GM23338 (cell line): ENCODE measurements at regions not wholly inside any gene's neighbourhood (a gene's known extent, or its start where the extent isn't known, plus 50 kb on each side); places are given as distances from the start of the nearest gene placed in this dataset.

Experiments used
- ATAC-seq: fragments of 200-7000 bp; cut with Tn5 transposase; 3 replicates; pipeline ENCODE4 v1.9.1; 2020
- DNase-seq: peaks from one replicate; pipeline ENCODE4 v3.0.0-alpha.2; 2015; ENCODE audit warnings: low spot score
- H2AFZ ChIP-seq: fragments of 200-600 bp; sonication (generic); 2 replicates; pipeline ENCODE4 v1.8.0; 2016; ENCODE audit warnings: antibody characterized with exemption, mild to moderate bottlenecking, moderate library complexity
- H3F3A ChIP-seq: fragments of 200-600 bp; sonication (generic); replicated peaks from 2 replicates; pipeline ENCODE4 v1.8.0; 2017; ENCODE audit warnings: antibody characterized with exemption, mixed run types, low read depth
- H3K27ac ChIP-seq: fragments of 200-600 bp; sonication (generic); 2 replicates; pipeline ENCODE4 v1.6.1; 2016; ENCODE audit warnings: low read depth
- H3K27me3 ChIP-seq: fragments of 200-600 bp; sonication (generic); 2 replicates; pipeline ENCODE4 v1.8.0; 2016; ENCODE audit warnings: mild to moderate bottlenecking, mixed run types, moderate library complexity; ENCODE audit not compliant: insufficient read depth
- H3K36me3 ChIP-seq: fragments of 200-600 bp; sonication (generic); 2 replicates; pipeline ENCODE4 v1.8.0; 2016; ENCODE audit warnings: mild to moderate bottlenecking; ENCODE audit not compliant: insufficient read depth
- H3K4me1 ChIP-seq: fragments of 200-600 bp; sonication (generic); 2 replicates; pipeline ENCODE4 v1.8.0; 2016; ENCODE audit warnings: mild to moderate bottlenecking, moderate library complexity; ENCODE audit not compliant: insufficient read depth
- H3K4me2 ChIP-seq: fragments of 200-600 bp; sonication (generic); 2 replicates; pipeline ENCODE4 v1.7.1; 2017; ENCODE audit warnings: mixed run types
- H3K4me3 ChIP-seq: fragments of 200-600 bp; sonication (generic); 2 replicates; pipeline ENCODE4 v1.6.1; 2016; ENCODE audit warnings: mixed run types
- H3K79me2 ChIP-seq: fragments of 200-600 bp; sonication (generic); replicated peaks from 2 replicates; pipeline ENCODE4 v1.8.0; 2017; ENCODE audit warnings: mild to moderate bottlenecking; ENCODE audit not compliant: insufficient read depth
- H3K9me2 ChIP-seq: fragments of 200-600 bp; sonication (generic); 2 replicates; pipeline ENCODE4 v1.8.0; 2017; ENCODE audit not compliant: insufficient read depth
- H4K20me1 ChIP-seq: fragments of 200-600 bp; sonication (generic); replicated peaks from 2 replicates; pipeline ENCODE4 v1.8.0; 2017; ENCODE audit warnings: mild to moderate bottlenecking; ENCODE audit not compliant: insufficient read depth
- H3K27ac Mint-ChIP-seq: 2 replicates; pipeline ENCODE4 v1.8.0; 2020; ENCODE audit warnings: inconsistent platforms, mild to moderate bottlenecking, moderate library complexity, mixed read lengths
- H3K27me3 Mint-ChIP-seq: 3 replicates; pipeline ENCODE4 v1.8.0; 2022; ENCODE audit warnings: low read depth, mild to moderate bottlenecking, moderate library complexity, mixed read lengths, inconsistent platforms; ENCODE audit not compliant: insufficient read depth, poor library complexity
- H3K36me3 Mint-ChIP-seq: 3 replicates; pipeline ENCODE4 v1.8.0; 2021; ENCODE audit warnings: low read depth, mild to moderate bottlenecking, inconsistent platforms, moderate library complexity, mixed read lengths
- H3K4me1 Mint-ChIP-seq: 3 replicates; pipeline ENCODE4 v1.8.0; 2020; ENCODE audit warnings: mild to moderate bottlenecking, inconsistent platforms, mixed read lengths
- H3K4me3 Mint-ChIP-seq: 3 replicates; pipeline ENCODE4 v1.8.0; 2021; ENCODE audit warnings: moderate library complexity, mild to moderate bottlenecking, inconsistent platforms, mixed read lengths
- H3K9me3 Mint-ChIP-seq: 3 replicates; pipeline ENCODE4 v1.8.0; 2020; ENCODE audit warnings: moderate library complexity, mild to moderate bottlenecking, inconsistent platforms, mixed read lengths
- CREB1 ChIP-seq: fragments of 250-450 bp; sonication (Bioruptor Pico); IDR thresholded peaks from 2 replicates; pipeline ENCODE4 v1.5.0; 2020; ENCODE audit warnings: low read depth, mild to moderate bottlenecking, moderate library complexity
- EZH2 ChIP-seq: fragments of 200-600 bp; sonication (generic); IDR thresholded peaks from one replicate; pipeline ENCODE4 v1.8.0; 2017; ENCODE audit warnings: antibody characterized with exemption, mild to moderate bottlenecking, low read depth; ENCODE audit not compliant: unreplicated experiment
- EZH2phosphoT487 ChIP-seq: fragments of 200-600 bp; sonication (generic); IDR thresholded peaks from one replicate; pipeline ENCODE4 v1.8.1; 2018; ENCODE audit warnings: antibody characterized with exemption; ENCODE audit not compliant: unreplicated experiment
- JUNB ChIP-seq: IDR thresholded peaks from one replicate; pipeline ENCODE4 v1.6.1; 2016; ENCODE audit warnings: antibody characterized with exemption; ENCODE audit not compliant: unreplicated experiment
- NANOG ChIP-seq: IDR thresholded peaks from 2 replicates; pipeline ENCODE4 v1.6.1; 2016; ENCODE audit warnings: antibody characterized with exemption, borderline replicate concordance
- POLR2AphosphoS5 ChIP-seq: IDR thresholded peaks from 2 replicates; pipeline ENCODE4 v1.6.1; 2016; ENCODE audit warnings: antibody characterized with exemption, low read depth
- STAT1 ChIP-seq: IDR thresholded peaks from one replicate; pipeline ENCODE4 v1.6.1; 2016; ENCODE audit warnings: antibody characterized with exemption; ENCODE audit not compliant: unreplicated experiment
- ZNF114 ChIP-seq: fragments of 250-450 bp; sonication (Bioruptor Pico); IDR thresholded peaks from 2 replicates; pipeline ENCODE4 v1.5.0; 2020; ENCODE audit warnings: mild to moderate bottlenecking, moderate library complexity
- ZNF331 ChIP-seq: fragments of 250-450 bp; sonication (Bioruptor Pico); IDR thresholded peaks from 2 replicates; pipeline ENCODE4 v1.5.0; 2020; ENCODE audit warnings: low read depth, mild to moderate bottlenecking, moderate library complexity
- TF ChIP-seq, protein P1 (sequence below), 2 experiments: fragments of 200-600 bp in 1 of 2; sonication (generic) in 1 of 2; conservative IDR thresholded peaks; 2 replicates each; pipeline versions ENCODE4 v1.5.1 to v1.6.1; 2016 to 2017; ENCODE audit warnings: antibody characterized with exemption in 2 of 2, low read depth in 2 of 2, mild to moderate bottlenecking in 2 of 2, moderate library complexity in 1 of 2
- TF ChIP-seq, protein P2 (sequence below): IDR thresholded peaks from 2 replicates; pipeline ENCODE4 v1.6.1; 2016; ENCODE audit warnings: antibody characterized with exemption
- TF ChIP-seq, protein P3 (sequence below): IDR thresholded peaks from one replicate; pipeline ENCODE4 v1.6.1; 2018; ENCODE audit warnings: antibody characterized with exemption; ENCODE audit not compliant: unreplicated experiment
- TF ChIP-seq, protein P4 (sequence below): fragments of 250-450 bp; sonication (Bioruptor Pico); IDR thresholded peaks from 2 replicates; pipeline ENCODE4 v1.5.0; 2020; ENCODE audit warnings: mild to moderate bottlenecking, moderate library complexity

DNA sequence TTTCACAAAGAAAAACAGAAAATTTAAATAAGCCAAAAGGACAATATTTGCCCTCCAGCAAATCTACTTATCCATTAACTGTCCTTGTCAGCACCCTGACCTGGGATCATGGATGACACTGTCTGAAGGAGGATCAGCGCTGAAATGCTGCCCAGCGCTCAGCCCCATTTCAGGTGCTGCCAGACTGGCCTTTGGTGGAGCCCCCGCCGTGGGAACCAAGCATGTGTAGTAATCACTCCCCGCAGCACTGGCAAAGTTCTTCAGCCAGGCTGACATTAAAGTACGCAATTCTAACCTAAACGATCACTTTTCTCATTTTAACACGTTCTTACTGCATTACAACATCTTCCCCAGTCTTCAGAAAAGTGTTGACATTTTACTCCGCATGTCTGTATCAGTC lies 108.6 kb upstream of the GPC1 start:
- H3K79me2 ChIP-seq = no peaks in the 10 kb centered on the region
- no peak for ATAC-seq
- TF ChIP-seq JUNB (no peak), ZNF331 (CRISPR knock-in tag) (no peak), STAT1 (no peak), NANOG (no peak), POLR2AphosphoS5 (no peak), CREB1 (CRISPR knock-in tag) (no peak), EZH2phosphoT487 (no peak), ZNF114 (CRISPR knock-in tag) (no peak), EZH2 (no peak)
- TF ChIP-seq, protein P1, sequence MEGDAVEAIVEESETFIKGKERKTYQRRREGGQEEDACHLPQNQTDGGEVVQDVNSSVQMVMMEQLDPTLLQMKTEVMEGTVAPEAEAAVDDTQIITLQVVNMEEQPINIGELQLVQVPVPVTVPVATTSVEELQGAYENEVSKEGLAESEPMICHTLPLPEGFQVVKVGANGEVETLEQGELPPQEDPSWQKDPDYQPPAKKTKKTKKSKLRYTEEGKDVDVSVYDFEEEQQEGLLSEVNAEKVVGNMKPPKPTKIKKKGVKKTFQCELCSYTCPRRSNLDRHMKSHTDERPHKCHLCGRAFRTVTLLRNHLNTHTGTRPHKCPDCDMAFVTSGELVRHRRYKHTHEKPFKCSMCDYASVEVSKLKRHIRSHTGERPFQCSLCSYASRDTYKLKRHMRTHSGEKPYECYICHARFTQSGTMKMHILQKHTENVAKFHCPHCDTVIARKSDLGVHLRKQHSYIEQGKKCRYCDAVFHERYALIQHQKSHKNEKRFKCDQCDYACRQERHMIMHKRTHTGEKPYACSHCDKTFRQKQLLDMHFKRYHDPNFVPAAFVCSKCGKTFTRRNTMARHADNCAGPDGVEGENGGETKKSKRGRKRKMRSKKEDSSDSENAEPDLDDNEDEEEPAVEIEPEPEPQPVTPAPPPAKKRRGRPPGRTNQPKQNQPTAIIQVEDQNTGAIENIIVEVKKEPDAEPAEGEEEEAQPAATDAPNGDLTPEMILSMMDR (conservative IDR thresholded peaks at IDR 0.05; ENCODE audit: low read depth in 2 of 2) = no peak
- TF ChIP-seq, protein P2, sequence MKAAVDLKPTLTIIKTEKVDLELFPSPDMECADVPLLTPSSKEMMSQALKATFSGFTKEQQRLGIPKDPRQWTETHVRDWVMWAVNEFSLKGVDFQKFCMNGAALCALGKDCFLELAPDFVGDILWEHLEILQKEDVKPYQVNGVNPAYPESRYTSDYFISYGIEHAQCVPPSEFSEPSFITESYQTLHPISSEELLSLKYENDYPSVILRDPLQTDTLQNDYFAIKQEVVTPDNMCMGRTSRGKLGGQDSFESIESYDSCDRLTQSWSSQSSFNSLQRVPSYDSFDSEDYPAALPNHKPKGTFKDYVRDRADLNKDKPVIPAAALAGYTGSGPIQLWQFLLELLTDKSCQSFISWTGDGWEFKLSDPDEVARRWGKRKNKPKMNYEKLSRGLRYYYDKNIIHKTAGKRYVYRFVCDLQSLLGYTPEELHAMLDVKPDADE = no peak
- TF ChIP-seq, protein P3, sequence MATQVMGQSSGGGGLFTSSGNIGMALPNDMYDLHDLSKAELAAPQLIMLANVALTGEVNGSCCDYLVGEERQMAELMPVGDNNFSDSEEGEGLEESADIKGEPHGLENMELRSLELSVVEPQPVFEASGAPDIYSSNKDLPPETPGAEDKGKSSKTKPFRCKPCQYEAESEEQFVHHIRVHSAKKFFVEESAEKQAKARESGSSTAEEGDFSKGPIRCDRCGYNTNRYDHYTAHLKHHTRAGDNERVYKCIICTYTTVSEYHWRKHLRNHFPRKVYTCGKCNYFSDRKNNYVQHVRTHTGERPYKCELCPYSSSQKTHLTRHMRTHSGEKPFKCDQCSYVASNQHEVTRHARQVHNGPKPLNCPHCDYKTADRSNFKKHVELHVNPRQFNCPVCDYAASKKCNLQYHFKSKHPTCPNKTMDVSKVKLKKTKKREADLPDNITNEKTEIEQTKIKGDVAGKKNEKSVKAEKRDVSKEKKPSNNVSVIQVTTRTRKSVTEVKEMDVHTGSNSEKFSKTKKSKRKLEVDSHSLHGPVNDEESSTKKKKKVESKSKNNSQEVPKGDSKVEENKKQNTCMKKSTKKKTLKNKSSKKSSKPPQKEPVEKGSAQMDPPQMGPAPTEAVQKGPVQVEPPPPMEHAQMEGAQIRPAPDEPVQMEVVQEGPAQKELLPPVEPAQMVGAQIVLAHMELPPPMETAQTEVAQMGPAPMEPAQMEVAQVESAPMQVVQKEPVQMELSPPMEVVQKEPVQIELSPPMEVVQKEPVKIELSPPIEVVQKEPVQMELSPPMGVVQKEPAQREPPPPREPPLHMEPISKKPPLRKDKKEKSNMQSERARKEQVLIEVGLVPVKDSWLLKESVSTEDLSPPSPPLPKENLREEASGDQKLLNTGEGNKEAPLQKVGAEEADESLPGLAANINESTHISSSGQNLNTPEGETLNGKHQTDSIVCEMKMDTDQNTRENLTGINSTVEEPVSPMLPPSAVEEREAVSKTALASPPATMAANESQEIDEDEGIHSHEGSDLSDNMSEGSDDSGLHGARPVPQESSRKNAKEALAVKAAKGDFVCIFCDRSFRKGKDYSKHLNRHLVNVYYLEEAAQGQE = no peak
- TF ChIP-seq, protein P4, sequence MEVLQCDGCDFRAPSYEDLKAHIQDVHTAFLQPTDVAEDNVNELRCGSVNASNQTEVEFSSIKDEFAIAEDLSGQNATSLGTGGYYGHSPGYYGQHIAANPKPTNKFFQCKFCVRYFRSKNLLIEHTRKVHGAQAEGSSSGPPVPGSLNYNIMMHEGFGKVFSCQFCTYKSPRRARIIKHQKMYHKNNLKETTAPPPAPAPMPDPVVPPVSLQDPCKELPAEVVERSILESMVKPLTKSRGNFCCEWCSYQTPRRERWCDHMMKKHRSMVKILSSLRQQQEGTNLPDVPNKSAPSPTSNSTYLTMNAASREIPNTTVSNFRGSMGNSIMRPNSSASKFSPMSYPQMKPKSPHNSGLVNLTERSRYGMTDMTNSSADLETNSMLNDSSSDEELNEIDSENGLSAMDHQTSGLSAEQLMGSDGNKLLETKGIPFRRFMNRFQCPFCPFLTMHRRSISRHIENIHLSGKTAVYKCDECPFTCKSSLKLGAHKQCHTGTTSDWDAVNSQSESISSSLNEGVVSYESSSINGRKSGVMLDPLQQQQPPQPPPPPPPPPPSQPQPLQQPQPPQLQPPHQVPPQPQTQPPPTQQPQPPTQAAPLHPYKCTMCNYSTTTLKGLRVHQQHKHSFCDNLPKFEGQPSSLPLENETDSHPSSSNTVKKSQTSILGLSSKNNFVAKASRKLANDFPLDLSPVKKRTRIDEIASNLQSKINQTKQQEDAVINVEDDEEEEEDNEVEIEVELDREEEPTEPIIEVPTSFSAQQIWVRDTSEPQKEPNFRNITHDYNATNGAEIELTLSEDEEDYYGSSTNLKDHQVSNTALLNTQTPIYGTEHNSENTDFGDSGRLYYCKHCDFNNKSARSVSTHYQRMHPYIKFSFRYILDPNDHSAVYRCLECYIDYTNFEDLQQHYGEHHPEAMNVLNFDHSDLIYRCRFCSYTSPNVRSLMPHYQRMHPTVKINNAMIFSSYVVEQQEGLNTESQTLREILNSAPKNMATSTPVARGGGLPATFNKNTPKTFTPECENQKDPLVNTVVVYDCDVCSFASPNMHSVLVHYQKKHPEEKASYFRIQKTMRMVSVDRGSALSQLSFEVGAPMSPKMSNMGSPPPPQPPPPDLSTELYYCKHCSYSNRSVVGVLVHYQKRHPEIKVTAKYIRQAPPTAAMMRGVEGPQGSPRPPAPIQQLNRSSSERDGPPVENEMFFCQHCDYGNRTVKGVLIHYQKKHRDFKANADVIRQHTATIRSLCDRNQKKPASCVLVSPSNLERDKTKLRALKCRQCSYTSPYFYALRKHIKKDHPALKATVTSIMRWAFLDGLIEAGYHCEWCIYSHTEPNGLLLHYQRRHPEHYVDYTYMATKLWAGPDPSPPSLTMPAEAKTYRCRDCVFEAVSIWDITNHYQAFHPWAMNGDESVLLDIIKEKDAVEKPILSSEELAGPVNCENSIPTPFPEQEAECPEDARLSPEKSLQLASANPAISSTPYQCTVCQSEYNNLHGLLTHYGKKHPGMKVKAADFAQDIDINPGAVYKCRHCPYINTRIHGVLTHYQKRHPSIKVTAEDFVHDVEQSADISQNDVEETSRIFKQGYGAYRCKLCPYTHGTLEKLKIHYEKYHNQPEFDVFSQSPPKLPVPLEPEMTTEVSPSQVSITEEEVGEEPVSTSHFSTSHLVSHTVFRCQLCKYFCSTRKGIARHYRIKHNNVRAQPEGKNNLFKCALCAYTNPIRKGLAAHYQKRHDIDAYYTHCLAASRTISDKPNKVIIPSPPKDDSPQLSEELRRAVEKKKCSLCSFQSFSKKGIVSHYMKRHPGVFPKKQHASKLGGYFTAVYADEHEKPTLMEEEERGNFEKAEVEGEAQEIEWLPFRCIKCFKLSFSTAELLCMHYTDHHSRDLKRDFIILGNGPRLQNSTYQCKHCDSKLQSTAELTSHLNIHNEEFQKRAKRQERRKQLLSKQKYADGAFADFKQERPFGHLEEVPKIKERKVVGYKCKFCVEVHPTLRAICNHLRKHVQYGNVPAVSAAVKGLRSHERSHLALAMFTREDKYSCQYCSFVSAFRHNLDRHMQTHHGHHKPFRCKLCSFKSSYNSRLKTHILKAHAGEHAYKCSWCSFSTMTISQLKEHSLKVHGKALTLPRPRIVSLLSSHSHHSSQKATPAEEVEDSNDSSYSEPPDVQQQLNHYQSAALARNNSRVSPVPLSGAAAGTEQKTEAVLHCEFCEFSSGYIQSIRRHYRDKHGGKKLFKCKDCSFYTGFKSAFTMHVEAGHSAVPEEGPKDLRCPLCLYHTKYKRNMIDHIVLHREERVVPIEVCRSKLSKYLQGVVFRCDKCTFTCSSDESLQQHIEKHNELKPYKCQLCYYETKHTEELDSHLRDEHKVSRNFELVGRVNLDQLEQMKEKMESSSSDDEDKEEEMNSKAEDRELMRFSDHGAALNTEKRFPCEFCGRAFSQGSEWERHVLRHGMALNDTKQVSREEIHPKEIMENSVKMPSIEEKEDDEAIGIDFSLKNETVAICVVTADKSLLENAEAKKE (CRISPR knock-in tag) = no peak
- Mint-ChIP-seq H3K36me3 (no peaks in the 10 kb centered on the region), H3K4me3 (no peak overlapping the region), H3K27me3 (peaks cover 4% of the 10 kb centered on the region), H3K27ac (no peak overlapping the region), H3K9me3 (peaks cover 13% of the 10 kb centered on the region), H3K4me1 (no peaks in the 10 kb centered on the region; the same call in 2 of the 3 replicates)
- H3K27ac ChIP-seq = no peak overlapping the region
- DNase-seq = no peak
- no peaks in the 10 kb centered on the region for H4K20me1 ChIP-seq
- no peaks in the 10 kb centered on the region for H3K27me3 ChIP-seq
- no peaks in the 10 kb centered on the region for H3F3A ChIP-seq
- H3K36me3 ChIP-seq = no peaks in the 10 kb centered on the region
- H3K4me3 ChIP-seq = no peak overlapping the region
- H3K4me1 ChIP-seq = no peaks in the 10 kb centered on the region
- no peaks in the 10 kb centered on the region for H3K9me2 ChIP-seq
- H2AFZ ChIP-seq = no peak overlapping the region
- no peak overlapping the region for H3K4me2 ChIP-seq
